ENCODE measurements at regions not wholly inside any gene's neighbourhood (a gene's known extent, or its start where the extent isn't known, plus 50 kb on each side); places are given as distances from the start of the nearest gene placed in this dataset.

GRCh38 chr16:5582529-5582928, 484.9 kb upstream of the EEF2KMT start:
- FAIRE-seq: no peak
- intact Hi-C loops (cut with micrococcal nuclease): no loop called here

More at GRCh38 chr16:5582529-5582928, 484.9 kb upstream of the EEF2KMT start:
- POLR2A ChIA-PET: no interaction called here
- Histone ChIP-seq H3K4me1 (ENCODE audit: control insufficient read depth, extremely low read depth, insufficient read depth, low read length) (no peaks in the 10 kb centered on the region), H3K9me1 (replicated peaks; ENCODE audit: control insufficient read depth, extremely low read depth, insufficient read depth, low read length) (no peaks in the 10 kb centered on the region), H3K27ac (ENCODE audit: insufficient read depth, low read depth, low read length) (no peak overlapping the region), H3K9ac (replicated peaks; ENCODE audit: extremely low read depth, insufficient read depth, low read length) (no peak overlapping the region), H3K9me3 (replicated peaks; ENCODE audit: control insufficient read depth, insufficient read depth, low read length) (peaks cover 5% of the 10 kb centered on the region), H4K20me1 (replicated peaks; ENCODE audit: control insufficient read depth, extremely low read depth, insufficient read depth, low read length) (no peaks in the 10 kb centered on the region), H2AFZ (ENCODE audit: low read depth, low read length) (no peak overlapping the region), H3K36me3 (ENCODE audit: control insufficient read depth in 2 of 2, extremely low read depth in 1 of 2, insufficient read depth in 2 of 2, low read length in 2 of 2) (no peaks in the 10 kb centered on the region), H3K79me2 (ENCODE audit: control insufficient read depth, insufficient read depth, low read length) (no peaks in the 10 kb centered on the region), H3K4me3 (replicated peaks in 1 of 3; ENCODE audit: insufficient read depth in 1 of 3, low read depth in 1 of 3, low read length in 3 of 3) (no peak overlapping the region), H3K27me3 (ENCODE audit: control insufficient read depth in 2 of 2, insufficient read depth in 2 of 2, low read length in 2 of 2) (no peaks in the 10 kb centered on the region), H3K4me2 (ENCODE audit: insufficient read depth, low read length) (no peak overlapping the region)
- CTCF ChIA-PET: no interaction called here
- no peak for TF ChIP-seq POLR2A (IDR thresholded peaks at IDR 0.05; ENCODE audit: low read depth, low read length)
- TF ChIP-seq MYC (IDR thresholded peaks at IDR 0.05; ENCODE audit: low read depth, low read length): no peak
- no peak for TF ChIP-seq MAX (IDR thresholded peaks at IDR 0.05; ENCODE audit: insufficient read depth, insufficient read length)
- no peak for TF ChIP-seq POLR2AphosphoS5 (IDR thresholded peaks at IDR 0.05; ENCODE audit: insufficient read depth, low read depth, low read length)
- no peak for TF ChIP-seq JUN (IDR thresholded peaks at IDR 0.05; ENCODE audit: borderline replicate concordance, insufficient read depth, insufficient read length, low read depth)
- no peak for TF ChIP-seq EZH2 (IDR thresholded peaks at IDR 0.05; ENCODE audit: borderline replicate concordance, low read depth, low read length, severe bottlenecking)
- TF ChIP-seq FOS (IDR thresholded peaks at IDR 0.05; ENCODE audit: borderline replicate concordance, insufficient read depth, low read length): no peak
- TF ChIP-seq GATA2 (IDR thresholded peaks at IDR 0.05; ENCODE audit: insufficient read depth, insufficient read length, low read depth, low read length): no peak
- no peak for TF ChIP-seq CTCF (IDR thresholded peaks at IDR 0.05; ENCODE audit: extremely low read depth in 1 of 2, insufficient read depth in 1 of 2, low read depth in 1 of 2, low read length in 2 of 2)
- dilution Hi-C loops (cut with MboI; ENCODE audit: extremely low pct_ligation_motif_present, low sequenced_read_pairs): no loop called here
- BruUV-seq (replicated peaks): no TSS peak
- DNase-seq (ENCODE audit: low read depth, low spot score): no peak
